Tibial artery (tissue), 4 donors: ENCODE measurements at regions not wholly inside any gene's neighbourhood (a gene's known extent, or its start where the extent isn't known, plus 50 kb on each side); places are given as distances from the start of the nearest gene placed in this dataset.

ENCODE experiments used
- DNase-seq, 2 donors: peaks; one replicate each; pipeline ENCODE4 v3.0.0-alpha.2; 2019
- H3K27ac ChIP-seq, 2 donors: fragments of 200-600 bp; sonication (generic) in 1 of 2; 1 replicate in 1 of 2; 2 replicates in 1 of 2; pipeline ENCODE4 v1.5.1; 2018 to 2019; ENCODE audit warnings: mild to moderate bottlenecking in 1 of 2
- H3K27me3 ChIP-seq, 2 donors: fragments of 200-600 bp; sonication (generic) in 1 of 2; one replicate each; pipeline versions ENCODE4 v1.5.1 to v1.6.0; 2016 to 2019
- H3K36me3 ChIP-seq, 3 donors: fragments of 200-600 bp; sonication (generic) in 2 of 3; one replicate each; pipeline ENCODE4 v1.5.1; 2016 to 2019; ENCODE audit warnings: mild to moderate bottlenecking in 2 of 3
- H3K4me1 ChIP-seq, 4 donors: fragments of 200-600 bp; sonication (generic) in 2 of 4; 1 replicate in 3 of 4; 2 replicates in 1 of 4; pipeline ENCODE4 v1.5.1; 2016 to 2019
- H3K4me3 ChIP-seq, 2 donors: fragments of 200-600 bp; sonication (generic) in 1 of 2; 1 replicate in 1 of 2; 2 replicates in 1 of 2; pipeline ENCODE4 v1.5.1; 2018 to 2019; ENCODE audit warnings: mild to moderate bottlenecking in 2 of 2
- H3K9me3 ChIP-seq, 3 donors: fragments of 200-600 bp; sonication (generic) in 1 of 3; one replicate each; pipeline ENCODE4 v1.5.1; 2016 to 2019
- intact Hi-C: fragments of 100-400 bp; cut with DNase I; formaldehyde crosslinking; loops from one replicate; pipeline ENCODE4 v1.15.0; 2023; ENCODE audit warnings: low total_unique reads
- TF ChIP-seq, protein P1 (sequence below), 2 experiments: fragments of 200-600 bp in 1 of 2; fragments of 450-650 bp in 1 of 2; IDR thresholded peaks; one replicate each; pipeline ENCODE4 v1.5.1; 2017 to 2019; ENCODE audit warnings: antibody characterized with exemption in 2 of 2, mild to moderate bottlenecking in 1 of 2, moderate library complexity in 1 of 2

DNA sequence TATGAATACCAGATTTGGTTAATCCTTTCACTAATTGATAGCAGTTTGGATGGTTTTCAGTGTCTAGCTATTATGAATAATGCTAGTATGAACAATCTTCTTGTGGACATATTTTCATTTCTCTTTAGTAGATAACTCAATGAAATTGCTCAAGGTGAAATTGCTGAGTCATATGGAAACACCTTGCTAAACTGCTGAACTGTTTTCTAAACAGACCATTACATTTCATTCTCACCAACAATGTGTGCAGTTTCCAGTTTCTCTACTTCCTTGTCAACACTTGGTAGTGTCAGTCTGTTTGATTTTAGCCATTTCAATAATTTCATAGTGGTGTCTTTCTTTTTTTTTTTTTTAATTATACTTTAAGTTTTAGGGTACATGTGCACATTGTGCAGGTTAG lies 250.0 kb downstream of the HRH4 start:
- Histone ChIP-seq H3K4me1 (peaks cover 0 to 4% (median 2%) of the 10 kb centered on the region in 4 donors), H3K9me3 (no peaks in the 10 kb centered on the region), H3K4me3 (no peak overlapping the region), H3K36me3 (no peaks in the 10 kb centered on the region), H3K27ac (no peak overlapping the region), H3K27me3 (no peaks in the 10 kb centered on the region)
- intact Hi-C loops: no loop called here
- TF ChIP-seq, protein P1, sequence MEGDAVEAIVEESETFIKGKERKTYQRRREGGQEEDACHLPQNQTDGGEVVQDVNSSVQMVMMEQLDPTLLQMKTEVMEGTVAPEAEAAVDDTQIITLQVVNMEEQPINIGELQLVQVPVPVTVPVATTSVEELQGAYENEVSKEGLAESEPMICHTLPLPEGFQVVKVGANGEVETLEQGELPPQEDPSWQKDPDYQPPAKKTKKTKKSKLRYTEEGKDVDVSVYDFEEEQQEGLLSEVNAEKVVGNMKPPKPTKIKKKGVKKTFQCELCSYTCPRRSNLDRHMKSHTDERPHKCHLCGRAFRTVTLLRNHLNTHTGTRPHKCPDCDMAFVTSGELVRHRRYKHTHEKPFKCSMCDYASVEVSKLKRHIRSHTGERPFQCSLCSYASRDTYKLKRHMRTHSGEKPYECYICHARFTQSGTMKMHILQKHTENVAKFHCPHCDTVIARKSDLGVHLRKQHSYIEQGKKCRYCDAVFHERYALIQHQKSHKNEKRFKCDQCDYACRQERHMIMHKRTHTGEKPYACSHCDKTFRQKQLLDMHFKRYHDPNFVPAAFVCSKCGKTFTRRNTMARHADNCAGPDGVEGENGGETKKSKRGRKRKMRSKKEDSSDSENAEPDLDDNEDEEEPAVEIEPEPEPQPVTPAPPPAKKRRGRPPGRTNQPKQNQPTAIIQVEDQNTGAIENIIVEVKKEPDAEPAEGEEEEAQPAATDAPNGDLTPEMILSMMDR (IDR thresholded peaks at IDR 0.05): no peak
- DNase-seq: no peak

DNA sequence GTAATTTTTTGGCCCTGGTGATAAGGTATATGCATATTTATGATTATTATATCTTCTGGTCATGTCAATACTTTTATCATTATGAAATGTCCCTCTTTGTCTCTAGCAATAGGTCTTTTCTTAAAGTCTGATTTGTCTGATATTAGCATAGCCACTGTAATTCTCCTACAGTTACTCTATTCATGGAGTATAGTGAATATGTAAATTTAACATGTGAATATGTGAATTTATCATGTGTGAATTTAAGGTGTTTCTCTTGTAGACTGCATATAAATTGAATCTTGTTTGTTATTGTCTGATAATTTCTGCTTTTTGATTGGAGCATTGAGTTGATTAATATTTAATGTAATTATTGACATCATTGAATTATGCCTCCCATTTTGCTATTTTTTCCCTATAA lies 259.4 kb downstream of the HRH4 start:
- Histone ChIP-seq H3K4me3 (no peak overlapping the region), H3K27ac (no peak overlapping the region), H3K27me3 (peaks cover 0 to 9% of the 10 kb centered on the region in 2 donors), H3K4me1 (no peaks in the 10 kb centered on the region), H3K9me3 (no peaks in the 10 kb centered on the region), H3K36me3 (no peaks in the 10 kb centered on the region)
- intact Hi-C loops: loop anchor here (10.0 kb wide), 1 partner anchor 125 kb away; no protein-coding TSS in a partner anchor
- DNase-seq: no peak
- TF ChIP-seq, protein P1 (IDR thresholded peaks at IDR 0.05): no peak

DNA sequence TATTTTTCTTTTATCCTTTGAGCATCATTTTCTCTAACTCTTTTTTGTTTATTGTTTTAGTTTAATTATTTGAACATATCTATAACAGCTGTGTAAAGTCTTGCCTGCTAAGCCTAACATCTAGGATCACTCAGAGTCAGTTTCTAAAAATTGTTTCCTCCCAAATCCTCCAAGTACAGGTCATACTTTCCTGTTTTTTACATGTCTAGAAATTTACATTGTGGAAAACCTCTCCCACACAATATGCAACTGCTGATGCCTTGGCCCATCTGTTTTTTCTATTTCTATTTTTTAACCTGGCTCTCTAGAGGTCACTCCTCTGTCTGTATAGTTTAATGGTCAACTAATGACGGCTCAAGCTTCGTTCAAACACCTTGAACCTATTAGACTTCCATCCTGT lies 261.0 kb downstream of the HRH4 start:
- Histone ChIP-seq H3K36me3 (no peaks in the 10 kb centered on the region), H3K27ac (no peak overlapping the region), H3K27me3 (peaks cover 0 to 9% of the 10 kb centered on the region in 2 donors), H3K9me3 (no peaks in the 10 kb centered on the region), H3K4me1 (no peaks in the 10 kb centered on the region), H3K4me3 (no peak overlapping the region)
- no peak for DNase-seq
- intact Hi-C loops: loop anchor here (10.0 kb wide), 1 partner anchor 127 kb away; no protein-coding TSS in a partner anchor
- TF ChIP-seq, protein P1 (IDR thresholded peaks at IDR 0.05): no peak

DNA sequence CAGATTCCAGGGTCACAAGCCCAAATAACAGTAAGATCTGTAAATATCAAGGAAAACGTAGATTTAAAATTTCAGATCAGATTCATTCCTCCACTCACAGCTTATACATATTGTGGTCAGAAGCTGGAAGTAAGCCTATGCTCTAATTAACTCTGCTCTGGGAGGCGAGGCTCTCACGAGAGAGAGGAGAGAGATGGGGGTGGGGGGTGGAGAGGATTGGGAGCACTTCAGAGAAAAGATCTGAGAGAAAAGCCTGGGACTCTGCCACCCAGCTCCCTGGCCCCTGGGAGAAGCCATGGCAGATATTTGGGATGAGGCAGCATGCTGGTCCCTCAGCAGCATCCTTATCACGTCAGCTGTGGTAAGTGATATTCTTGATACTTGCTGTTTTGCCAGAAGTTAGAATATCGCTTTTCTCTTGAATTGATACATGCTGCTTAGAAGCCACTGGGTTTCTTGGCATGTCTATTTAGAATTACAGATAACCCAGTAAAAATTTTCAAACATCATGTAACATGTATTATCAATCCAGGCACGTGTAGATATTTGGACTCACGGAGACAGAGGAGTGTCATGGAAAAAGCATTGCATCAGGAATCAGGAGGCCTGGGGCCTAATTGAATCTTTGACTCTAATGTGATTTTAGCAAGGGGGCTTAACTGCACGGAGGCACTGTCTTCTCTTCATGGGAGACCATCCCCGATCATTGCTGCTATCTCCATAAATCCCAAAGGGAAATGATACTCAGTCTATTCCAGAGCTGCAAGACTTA lies 265.4 kb downstream of the HRH4 start:
- no peak for DNase-seq
- Histone ChIP-seq H3K27ac (no peak overlapping the region), H3K4me1 (peaks cover 0 to 7% (median 4%) of the 10 kb centered on the region in 4 donors), H3K4me3 (no peak overlapping the region), H3K36me3 (no peaks in the 10 kb centered on the region), H3K9me3 (no peaks in the 10 kb centered on the region), H3K27me3 (peaks cover 0 to 9% of the 10 kb centered on the region in 2 donors)
- TF ChIP-seq, protein P1 (IDR thresholded peaks at IDR 0.05): no peak
- intact Hi-C loops: loop anchor here (5.0 to 10.0 kb wide), 2 partner anchors 131 to 364 kb away; no protein-coding TSS in a partner anchor

DNA sequence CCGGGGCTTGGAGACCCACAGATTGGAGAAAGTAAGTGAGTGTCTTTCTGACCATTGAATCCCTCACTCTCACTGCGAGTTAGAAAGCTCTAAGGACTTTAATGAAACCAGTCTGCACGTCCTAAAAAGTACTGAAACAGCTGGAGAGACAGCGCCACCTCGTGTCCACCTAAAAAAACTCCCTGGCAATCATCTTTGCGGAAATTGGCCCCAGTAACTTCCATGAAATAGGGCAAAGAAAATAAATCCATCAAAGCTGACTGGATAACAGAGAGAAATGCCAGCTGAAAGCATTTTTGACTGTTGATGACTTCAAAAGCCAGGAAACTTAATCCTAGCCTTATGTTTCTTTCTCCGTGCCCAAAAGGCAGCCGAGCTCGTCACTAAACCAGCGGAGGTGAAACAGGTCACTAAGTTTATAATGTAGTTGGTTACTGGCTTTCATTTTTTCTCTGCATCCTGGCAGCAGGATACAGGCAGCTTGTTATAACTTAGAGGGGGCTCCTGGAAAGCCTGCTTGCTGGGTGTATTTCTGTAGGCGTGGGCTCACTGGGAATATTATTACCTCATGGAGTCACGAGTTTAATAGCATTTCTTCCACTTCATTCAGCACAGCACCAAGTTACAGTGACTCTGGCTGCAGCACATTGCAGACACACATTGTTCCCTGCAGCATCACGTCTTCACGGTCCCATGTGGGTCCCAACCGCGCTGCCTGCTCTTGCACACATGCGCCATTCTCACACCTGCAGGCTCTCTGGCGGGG lies 266.5 kb downstream of the HRH4 start:
- TF ChIP-seq, protein P1 (IDR thresholded peaks at IDR 0.05): peak; percentile 74 to 90
- Histone ChIP-seq H3K4me3 (peak overlapping the region; percentile 38 to 43), H3K4me1 (peaks cover 0 to 7% (median 4%) of the 10 kb centered on the region in 4 donors), H3K9me3 (no peaks in the 10 kb centered on the region), H3K27me3 (peaks cover 0 to 9% of the 10 kb centered on the region in 2 donors), H3K27ac (peak overlapping the region; percentile 5), H3K36me3 (no peaks in the 10 kb centered on the region)
- peak; percentile 25 to 80 for DNase-seq
- intact Hi-C loops: loop anchor here (5.0 to 10.0 kb wide), 2 partner anchors 132 to 365 kb away; no protein-coding TSS in a partner anchor
